Breast epithelium (tissue), 4 donors: ENCODE measurements at regions not wholly inside any gene's neighbourhood (a gene's known extent, or its start where the extent isn't known, plus 50 kb on each side); places are given as distances from the start of the nearest gene placed in this dataset.

ENCODE experiments used
- DNase-seq, 2 donors: peaks; one replicate each; pipeline ENCODE4 v3.0.0-alpha.2; 2019; ENCODE audit warnings: low spot score in 2 of 2
- H3K27ac ChIP-seq, 2 donors: fragments of 200-600 bp; sonication (generic) in 1 of 2; one replicate each; pipeline ENCODE4 v1.5.1; 2016 to 2019; ENCODE audit warnings: mild to moderate bottlenecking in 1 of 2
- H3K27me3 ChIP-seq, 2 donors: fragments of 200-600 bp; sonication (generic) in 1 of 2; one replicate each; pipeline versions ENCODE4 v1.5.1 to v1.6.0; 2017 to 2019; ENCODE audit warnings: control low read depth in 1 of 2, mild to moderate bottlenecking in 1 of 2
- H3K36me3 ChIP-seq: fragments of 200-600 bp; one replicate; pipeline ENCODE4 v1.5.1; 2019
- H3K4me1 ChIP-seq, 2 donors: fragments of 200-600 bp; sonication (generic); one replicate each; pipeline ENCODE4 v1.5.1; 2016 to 2019; ENCODE audit warnings: control low read depth in 1 of 2
- H3K4me3 ChIP-seq, 3 donors: fragments of 200-600 bp; sonication (generic); 1 replicate in 2 of 3; 2 replicates in 1 of 3; pipeline ENCODE4 v1.5.1; 2016 to 2019; ENCODE audit warnings: mild to moderate bottlenecking in 3 of 3, moderate library complexity in 2 of 3
- H3K9me3 ChIP-seq, 2 donors: fragments of 200-600 bp; sonication (generic) in 1 of 2; one replicate each; pipeline ENCODE4 v1.5.1; 2016 to 2019; ENCODE audit warnings: control low read depth in 1 of 2
- CTCF ChIP-seq, 3 donors: fragments of 450-650 bp; IDR thresholded peaks; one replicate each; pipeline ENCODE4 v1.5.1; 2016 to 2017; ENCODE audit warnings: antibody characterized with exemption in 3 of 3, mild to moderate bottlenecking in 3 of 3, moderate library complexity in 3 of 3
- POLR2A ChIP-seq: fragments of 450-650 bp; IDR thresholded peaks from one replicate; pipeline ENCODE4 v1.6.1; 2016; ENCODE audit warnings: antibody characterized with exemption, mild to moderate bottlenecking, moderate library complexity
- POLR2AphosphoS5 ChIP-seq, 3 donors: sonication (generic); formaldehyde crosslinking; IDR thresholded peaks; one replicate each; pipeline ENCODE4 v1.6.1; 2017; ENCODE audit warnings: antibody characterized with exemption in 3 of 3
- intact Hi-C: fragments of 100-400 bp; cut with DNase I; formaldehyde crosslinking; loops from one replicate; pipeline ENCODE4 v1.15.1; 2023; ENCODE audit warnings: low total_unique reads

- Histone ChIP-seq H3K4me1 (no peaks in the 10 kb centered on the region), H3K27me3 (no peaks in the 10 kb centered on the region), H3K36me3 (no peaks in the 10 kb centered on the region), H3K27ac (no peak overlapping the region), H3K9me3 (no peaks in the 10 kb centered on the region), H3K4me3 (no peak overlapping the region)
- no peak for DNase-seq
- intact Hi-C loops = no loop called here
- no peak for TF ChIP-seq POLR2AphosphoS5 (IDR thresholded peaks at IDR 0.05)
- no peak for TF ChIP-seq CTCF (IDR thresholded peaks at IDR 0.05)
Observed at GRCh38 chr18:46257366-46257765, 153.2 kb downstream of the HAUS1 start.

- Histone ChIP-seq H3K27ac (no peak overlapping the region), H3K36me3 (no peaks in the 10 kb centered on the region), H3K9me3 (no peaks in the 10 kb centered on the region), H3K27me3 (no peaks in the 10 kb centered on the region), H3K4me1 (no peaks in the 10 kb centered on the region), H3K4me3 (no peak overlapping the region)
- no peak for TF ChIP-seq POLR2A
- TF ChIP-seq POLR2AphosphoS5 (IDR thresholded peaks at IDR 0.05) = no peak
- TF ChIP-seq CTCF (IDR thresholded peaks at IDR 0.05) = no peak
- intact Hi-C loops = no loop called here
- no peak for DNase-seq
Observed at GRCh38 chr18:46260016-46260878, 156.1 kb downstream of the HAUS1 start.

- TF ChIP-seq CTCF (IDR thresholded peaks at IDR 0.05) = no peak
- no peak for TF ChIP-seq POLR2A
- TF ChIP-seq POLR2AphosphoS5 (IDR thresholded peaks at IDR 0.05) = no peak
- Histone ChIP-seq H3K4me3 (no peak overlapping the region), H3K27ac (no peak overlapping the region), H3K36me3 (no peaks in the 10 kb centered on the region), H3K4me1 (no peaks in the 10 kb centered on the region), H3K27me3 (no peaks in the 10 kb centered on the region), H3K9me3 (no peaks in the 10 kb centered on the region)
- no peak for DNase-seq
- intact Hi-C loops = no loop called here
Observed at GRCh38 chr18:46260879-46261143, 156.6 kb downstream of the HAUS1 start.

GRCh38 chr18:46261799-46262198 is 157.6 kb downstream of the HAUS1 start:
- Histone ChIP-seq H3K4me1 (no peaks in the 10 kb centered on the region), H3K27ac (no peak overlapping the region), H3K4me3 (no peak overlapping the region), H3K9me3 (no peaks in the 10 kb centered on the region), H3K36me3 (no peaks in the 10 kb centered on the region), H3K27me3 (no peaks in the 10 kb centered on the region)
- intact Hi-C loops = no loop called here
- no peak for DNase-seq
- TF ChIP-seq POLR2A (no peak), CTCF (IDR thresholded peaks at IDR 0.05) (no peak), POLR2AphosphoS5 (IDR thresholded peaks at IDR 0.05) (no peak)

- Histone ChIP-seq H3K36me3 (no peaks in the 10 kb centered on the region), H3K9me3 (no peaks in the 10 kb centered on the region), H3K4me1 (no peaks in the 10 kb centered on the region), H3K27me3 (no peaks in the 10 kb centered on the region), H3K4me3 (no peak overlapping the region), H3K27ac (no peak overlapping the region)
- DNase-seq = no peak
- intact Hi-C loops = no loop called here
- TF ChIP-seq POLR2A (no peak), POLR2AphosphoS5 (IDR thresholded peaks at IDR 0.05) (no peak), CTCF (IDR thresholded peaks at IDR 0.05) (no peak)
Observed at GRCh38 chr18:46262856-46263255, 158.7 kb downstream of the HAUS1 start.
